Astrocyte of the spinal cord (primary cell): ENCODE measurements at regions not wholly inside any gene's neighbourhood (a gene's known extent, or its start where the extent isn't known, plus 50 kb on each side); places are given as distances from the start of the nearest gene placed in this dataset.
A peak's percentile ranks its signal among the peaks of the same experiment; 100 is the strongest.

ENCODE experiments used
- DNase-seq: peaks from one replicate; pipeline ENCODE4 v3.0.0; 2011; ENCODE audit warnings: low read depth, low spot score
- H3K4me3 ChIP-seq: 2 replicates; pipeline ENCODE4 v1.5.1; 2011; ENCODE audit warnings: low read depth, mild to moderate bottlenecking, low read length, moderate library complexity
- CTCF ChIP-seq: IDR thresholded peaks from 2 replicates; pipeline ENCODE4 v1.5.1; 2012; ENCODE audit warnings: low read depth, mild to moderate bottlenecking, low read length, inconsistent platforms
- in situ Hi-C: cut with HindIII; loops from 2 replicates; pipeline ENCODE4 v1.10.0; 2017; ENCODE audit warnings: low sequenced_read_pairs

GRCh38 chr5:28580616-28581015, 1542.2 kb upstream of the CDH9 start:
- no peak for TF ChIP-seq CTCF
- DNase-seq: peak; percentile 90
- H3K4me3 ChIP-seq: no peak overlapping the region
- in situ Hi-C loops: no loop called here

- DNase-seq: peak; percentile 16
- TF ChIP-seq CTCF: peak; percentile 51
- H3K4me3 ChIP-seq: no peak overlapping the region
- in situ Hi-C loops: no loop called here
These were observed 1537.6 kb upstream of the CDH9 start for GRCh38 chr5:28576022-28576421.

GRCh38 chr5:28575368-28575767, 1537.0 kb upstream of the CDH9 start:
- no peak for TF ChIP-seq CTCF
- no peak for DNase-seq
- in situ Hi-C loops: no loop called here
- no peak overlapping the region for H3K4me3 ChIP-seq

- no peak for TF ChIP-seq CTCF
- in situ Hi-C loops: no loop called here
These were observed 1536.2 kb upstream of the CDH9 start for GRCh38 chr5:28574606-28575005.

GRCh38 chr5:28567048-28567447, 1528.7 kb upstream of the CDH9 start:
- no peak for DNase-seq
- in situ Hi-C loops: no loop called here
- no peak for TF ChIP-seq CTCF
- no peak overlapping the region for H3K4me3 ChIP-seq

More at GRCh38 chr5:28574606-28575005, 1536.2 kb upstream of the CDH9 start:
- H3K4me3 ChIP-seq: no peak overlapping the region
- peak; percentile 2 for DNase-seq

- H3K4me3 ChIP-seq: no peak overlapping the region
- in situ Hi-C loops: no loop called here
- TF ChIP-seq CTCF: no peak
- DNase-seq: no peak
These were observed 1523.1 kb upstream of the CDH9 start for GRCh38 chr5:28561522-28561921.

GRCh38 chr5:28558196-28558595, 1519.8 kb upstream of the CDH9 start:
- TF ChIP-seq CTCF: no peak
- DNase-seq: no peak
- in situ Hi-C loops: no loop called here
- no peak overlapping the region for H3K4me3 ChIP-seq
